NCI-H226 (cell line): ENCODE measurements at regions not wholly inside any gene's neighbourhood (a gene's known extent, or its start where the extent isn't known, plus 50 kb on each side); places are given as distances from the start of the nearest gene placed in this dataset.

ENCODE experiments used
- DNase-seq: peaks from one replicate; pipeline ENCODE4 v3.0.0-alpha.2; 2015

DNA sequence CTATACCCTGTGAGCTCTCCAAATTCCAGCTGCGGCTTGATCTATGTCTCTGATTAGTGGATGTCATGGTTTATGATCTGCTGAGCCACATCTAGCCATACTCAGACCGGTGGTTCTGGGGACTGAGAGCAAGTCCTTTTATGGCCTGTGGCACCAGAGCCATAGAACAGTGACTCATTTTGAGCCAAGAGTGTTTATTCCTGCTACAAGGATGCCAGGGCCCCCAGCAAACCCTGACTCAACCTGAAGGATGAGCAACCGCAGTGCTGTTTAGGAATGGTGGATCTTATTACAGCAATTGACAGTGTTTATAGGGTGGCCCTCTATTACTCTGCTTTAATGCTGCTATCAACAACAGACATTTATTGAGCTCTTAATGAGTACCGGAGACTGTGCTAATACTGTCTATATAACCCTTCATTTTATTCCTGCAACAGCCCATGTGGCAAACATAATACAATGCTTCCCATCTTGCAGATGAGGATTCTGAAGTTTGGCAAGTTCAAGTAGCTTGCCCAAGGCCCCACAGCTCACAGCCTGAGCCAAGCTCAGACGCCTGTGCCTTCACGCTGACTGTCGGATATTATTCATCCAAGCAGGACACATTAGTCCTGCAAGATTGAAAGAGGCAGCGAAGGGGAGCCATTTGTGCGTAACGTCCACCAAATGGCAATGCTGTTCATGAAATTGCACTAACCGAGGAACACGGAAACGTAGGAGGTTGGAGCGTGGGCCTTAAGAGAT is 273.6 kb upstream of the PWP1 start:
- no peak for DNase-seq

DNA sequence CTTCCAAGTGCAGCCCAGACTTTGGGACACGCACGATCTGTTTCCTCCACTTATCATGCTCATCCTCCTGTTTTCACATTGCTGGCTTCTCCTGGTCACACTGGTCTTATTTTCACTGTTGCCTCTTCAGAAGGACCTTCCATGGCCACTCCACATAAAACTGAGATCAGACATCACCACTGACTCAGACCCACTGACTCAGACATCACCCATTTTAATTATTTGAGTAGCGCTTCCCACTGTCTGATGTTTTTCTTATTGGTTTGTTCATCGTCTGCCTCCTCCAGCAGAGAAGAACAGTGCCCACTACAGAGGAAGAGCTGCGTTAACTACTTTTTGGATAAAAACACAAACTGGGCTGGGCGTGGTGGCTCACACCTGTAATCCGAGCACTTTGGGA is 270.5 kb upstream of the PWP1 start:
- no peak for DNase-seq

DNA sequence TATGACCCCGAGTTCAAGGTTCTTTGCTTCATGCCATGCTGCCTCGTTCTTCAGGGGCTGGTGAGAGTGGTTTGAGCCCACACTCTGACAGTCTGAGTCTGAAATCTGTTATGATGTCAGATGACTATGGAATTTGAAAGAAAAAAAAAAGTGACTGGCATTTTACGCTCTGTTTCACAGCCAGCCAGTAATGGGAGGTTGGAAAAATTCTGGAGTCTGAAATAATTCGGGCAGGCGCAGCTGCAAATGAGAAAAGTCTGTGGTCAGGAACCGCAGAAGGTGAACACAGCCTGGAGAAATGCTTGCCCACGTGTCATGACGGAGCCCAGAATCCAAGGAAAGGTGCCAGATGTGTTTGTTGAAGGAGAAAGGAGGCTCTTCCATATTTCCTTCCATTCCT is 269.8 kb upstream of the PWP1 start:
- DNase-seq, result no peak

DNA sequence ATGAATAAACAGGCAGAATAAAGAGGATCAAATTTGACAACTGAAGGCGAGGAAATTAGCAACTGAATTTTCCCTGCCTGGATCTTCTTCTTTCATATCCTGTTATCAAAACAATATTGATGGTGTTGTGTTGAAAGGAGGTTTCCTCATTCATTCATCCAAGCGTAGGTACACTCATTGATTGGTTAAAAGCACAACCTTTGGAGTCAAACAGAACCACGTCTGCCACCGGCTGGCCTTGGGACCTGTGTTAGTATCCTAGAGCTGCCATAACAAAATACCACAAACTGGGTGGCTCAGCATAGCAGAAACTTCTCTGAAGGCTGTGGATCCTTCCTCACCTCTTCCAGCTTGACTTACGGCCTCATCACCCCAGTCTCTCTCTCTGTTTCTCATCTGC is 268.6 kb upstream of the PWP1 start:
- DNase-seq, result no peak

DNA sequence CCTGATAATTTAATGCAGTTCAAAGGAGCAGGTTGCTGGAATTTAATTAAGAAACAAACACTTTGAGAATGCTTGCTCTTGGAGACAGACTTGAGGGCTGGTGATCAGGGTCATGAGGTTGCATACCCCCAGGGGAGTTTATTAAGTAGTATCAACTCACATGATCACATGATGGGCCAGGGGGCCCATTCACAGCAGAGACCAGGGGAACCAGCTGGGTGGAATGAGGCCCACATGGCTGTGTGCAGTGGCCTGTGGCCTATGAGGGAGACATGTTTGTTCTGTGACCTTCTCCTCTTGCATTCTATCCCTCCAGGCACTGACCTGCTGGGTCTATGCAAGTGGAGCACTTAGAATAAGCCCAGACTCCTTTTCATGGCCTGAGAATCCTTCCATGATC is 266.6 kb upstream of the PWP1 start:
- no peak for DNase-seq

DNA sequence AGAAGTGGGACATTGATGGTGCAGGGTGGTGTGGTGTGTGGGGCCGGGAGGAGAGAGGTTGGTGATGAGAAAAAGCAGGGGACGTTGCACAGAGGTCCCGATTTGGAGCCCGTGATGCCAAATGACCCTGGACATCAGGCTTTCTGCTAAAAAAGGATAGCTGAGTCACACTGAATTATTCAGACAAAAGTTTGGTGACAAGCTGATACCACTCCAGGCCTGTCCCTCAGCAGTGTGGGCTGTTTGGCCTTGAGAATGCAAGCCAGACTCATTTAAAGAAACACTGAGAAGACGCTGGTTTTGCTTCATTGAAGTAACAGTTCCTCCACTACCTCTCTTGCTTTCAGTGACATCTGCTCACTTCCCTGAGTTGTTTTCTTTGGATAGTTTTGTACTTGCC is 262.1 kb upstream of the PWP1 start:
- DNase-seq, result no peak

DNA sequence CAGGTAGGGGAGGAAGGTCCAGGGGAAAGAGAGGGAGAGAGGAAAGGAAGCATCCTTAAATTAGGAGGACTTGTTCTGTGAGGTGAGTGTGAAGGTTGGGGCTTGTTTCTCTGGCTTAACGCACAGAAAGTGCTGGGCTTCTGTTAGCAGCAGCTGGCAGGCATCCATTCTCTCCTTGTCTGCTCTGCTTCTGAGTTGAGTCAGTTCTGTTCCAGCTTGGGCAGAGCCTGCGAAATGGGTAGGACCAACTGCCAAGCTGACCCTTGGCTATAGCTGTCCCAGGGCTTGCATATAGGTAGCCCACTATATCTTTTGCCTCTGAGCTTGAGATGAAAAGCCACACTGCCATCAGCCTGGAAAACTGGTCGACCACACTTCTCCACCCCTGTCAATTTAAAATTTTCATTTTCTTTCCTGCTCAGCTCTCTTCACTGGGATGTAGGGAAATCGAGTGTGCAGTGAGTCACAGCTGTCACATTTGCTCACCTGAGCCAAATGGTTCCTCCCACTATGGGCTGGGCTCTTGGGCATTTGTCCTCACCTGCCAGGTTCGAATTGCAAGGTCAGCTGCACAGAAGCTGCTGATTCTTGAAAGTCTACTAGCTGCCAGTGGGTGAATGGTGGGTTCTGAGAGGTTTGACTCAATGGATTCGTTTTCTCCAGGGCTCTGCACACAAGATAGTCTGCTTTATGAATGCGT is 256.4 kb upstream of the PWP1 start:
- DNase-seq, result no peak

DNA sequence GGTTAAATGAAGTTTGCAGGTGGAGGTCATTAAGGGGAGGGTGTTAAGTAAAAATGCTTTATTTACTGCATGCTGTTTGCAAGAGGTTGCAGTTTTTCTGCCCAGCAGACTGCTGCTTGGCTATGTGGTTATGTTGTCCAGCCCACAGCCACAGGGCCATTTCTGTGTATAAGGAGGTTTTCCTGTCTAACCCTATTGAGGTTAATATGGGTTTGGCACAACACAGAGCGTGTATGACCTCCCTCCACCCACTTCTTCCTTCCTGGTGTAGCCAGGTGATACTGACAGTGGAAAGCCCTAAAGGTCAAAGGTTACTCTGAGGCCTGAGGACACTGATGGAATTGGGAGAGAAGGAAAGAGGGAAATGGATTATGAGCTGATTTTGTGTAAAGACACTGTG is 253.7 kb upstream of the PWP1 start:
- no peak for DNase-seq

DNA sequence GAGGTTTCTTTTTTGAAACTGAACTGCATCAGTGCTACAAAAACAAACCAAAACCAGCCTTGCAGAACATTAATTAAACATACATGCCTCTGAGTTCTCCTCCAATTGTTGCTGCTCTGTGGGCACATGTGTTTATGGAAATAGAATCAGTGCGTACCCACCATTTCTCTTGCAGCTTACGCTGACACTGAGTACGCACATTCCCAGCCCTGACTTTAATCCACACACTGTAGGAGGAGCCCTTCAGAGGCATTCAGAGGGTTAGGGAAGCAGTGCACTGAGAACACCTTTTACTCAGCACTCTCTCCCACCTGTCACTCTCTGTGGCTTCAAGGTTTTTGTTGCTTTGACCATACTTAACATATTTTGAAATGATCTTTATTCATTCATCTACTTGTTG is 250.5 kb upstream of the PWP1 start:
- no peak for DNase-seq

DNA sequence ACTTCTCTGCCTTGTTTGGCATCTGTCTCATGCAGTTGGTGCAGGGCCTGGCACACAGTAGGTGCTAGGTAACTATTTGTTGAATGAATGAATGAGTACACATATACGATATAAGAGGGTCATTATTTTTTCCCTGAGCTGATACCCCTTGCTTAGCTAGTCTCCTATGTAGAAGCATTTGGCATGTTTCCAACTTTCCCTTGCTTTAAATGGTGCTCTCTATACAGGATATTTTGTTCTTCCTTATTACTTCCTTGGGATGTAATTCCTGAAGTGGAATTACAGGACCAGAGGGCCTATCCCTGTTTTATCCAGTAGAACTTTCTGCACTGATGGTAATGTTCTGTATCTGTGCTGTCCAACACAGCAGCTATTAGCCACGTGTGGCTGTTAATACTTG is 250.1 kb upstream of the PWP1 start:
- DNase-seq, result no peak

DNA sequence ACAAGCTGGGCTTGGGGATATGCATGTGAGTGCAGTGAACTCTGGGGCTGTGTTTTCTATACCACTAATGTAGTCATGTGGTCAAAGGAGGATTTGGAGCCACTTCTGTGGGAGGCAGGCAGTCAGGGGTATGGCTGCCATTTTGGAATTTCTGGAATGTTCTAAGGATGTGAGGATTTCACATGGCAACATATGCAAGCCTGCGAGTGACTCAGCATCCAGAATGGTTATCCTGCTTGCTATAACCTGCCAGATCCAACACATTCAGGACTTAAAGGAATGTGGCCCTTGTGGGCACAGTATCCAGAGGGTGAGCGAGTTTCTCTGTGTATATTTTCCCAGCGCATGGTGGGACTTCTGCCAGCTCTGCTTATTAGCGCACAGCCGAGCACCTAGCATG is 249.2 kb upstream of the PWP1 start:
- peak; percentile 93 for DNase-seq

DNA sequence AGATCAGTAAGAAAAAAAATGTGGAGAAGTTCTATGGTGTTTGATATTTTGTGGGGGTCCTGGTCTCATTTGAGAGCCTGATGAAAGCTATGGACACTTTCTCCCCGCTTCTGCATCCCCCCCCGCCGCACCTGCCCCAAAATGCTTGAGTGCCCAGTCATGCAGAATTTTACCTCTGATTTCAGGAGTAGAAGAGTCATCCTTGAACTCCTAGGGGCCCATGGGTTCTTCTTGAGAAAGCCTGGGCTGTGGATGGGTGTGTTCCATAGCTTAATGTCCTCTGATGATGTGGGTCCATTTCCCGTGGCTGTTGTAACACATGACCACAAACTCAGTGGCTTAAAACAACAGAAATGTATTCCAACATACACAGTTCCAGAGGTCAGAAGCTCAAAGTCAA is 248.8 kb upstream of the PWP1 start:
- DNase-seq, result no peak

DNA sequence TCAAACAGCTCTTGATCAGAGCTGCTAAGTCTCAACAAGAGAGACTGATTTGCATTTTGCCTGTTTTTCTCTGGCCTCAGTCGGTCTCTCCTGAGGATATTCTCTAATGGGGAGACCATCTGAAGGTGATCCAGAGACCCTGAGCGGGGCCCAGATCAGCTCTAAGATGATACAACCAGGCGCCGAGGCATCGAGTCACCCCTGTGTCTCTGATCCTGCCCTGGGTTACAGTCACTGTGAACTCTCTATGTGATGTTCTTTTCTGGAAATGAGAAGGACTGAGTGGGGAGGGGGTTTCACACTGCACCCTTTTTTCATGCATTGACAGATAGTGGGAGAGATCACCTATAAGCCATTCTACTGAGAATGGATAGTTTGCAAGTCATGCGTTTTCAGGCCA is 247.6 kb upstream of the PWP1 start:
- DNase-seq, result no peak

DNA sequence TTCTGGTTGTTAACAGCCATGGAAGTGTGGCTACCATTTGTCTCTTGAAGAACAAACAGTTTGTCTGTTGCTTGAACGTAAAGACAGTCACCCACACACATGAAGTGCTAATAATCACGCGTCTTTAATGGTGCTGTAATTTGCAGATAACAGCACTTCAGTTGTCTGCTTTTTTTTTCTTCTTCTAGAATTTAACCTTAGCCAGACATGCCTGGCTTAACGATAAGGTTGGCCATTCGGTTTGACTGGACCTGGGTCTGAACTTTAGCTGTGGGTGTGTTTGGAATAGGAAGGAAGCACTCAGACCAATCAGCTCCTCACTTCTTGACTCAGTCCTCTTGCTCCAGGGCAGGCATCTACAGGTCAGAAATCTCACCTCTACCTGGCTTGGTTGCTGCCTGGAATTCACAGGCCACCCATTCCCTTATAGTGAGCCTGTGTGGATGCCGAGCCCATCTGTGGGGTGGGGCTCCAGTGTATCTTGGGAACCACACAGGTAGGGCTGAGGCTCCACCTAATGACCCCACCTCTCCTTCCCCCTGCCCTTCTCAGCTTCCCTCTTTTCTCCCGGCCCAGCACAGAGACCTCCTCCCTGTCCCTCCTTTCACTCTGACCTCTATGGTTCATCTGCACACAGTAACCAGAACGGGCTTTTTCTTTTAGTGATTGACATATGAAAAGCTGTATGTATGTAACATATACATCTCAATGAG is 246.4 kb upstream of the PWP1 start:
- DNase-seq, result no peak

DNA sequence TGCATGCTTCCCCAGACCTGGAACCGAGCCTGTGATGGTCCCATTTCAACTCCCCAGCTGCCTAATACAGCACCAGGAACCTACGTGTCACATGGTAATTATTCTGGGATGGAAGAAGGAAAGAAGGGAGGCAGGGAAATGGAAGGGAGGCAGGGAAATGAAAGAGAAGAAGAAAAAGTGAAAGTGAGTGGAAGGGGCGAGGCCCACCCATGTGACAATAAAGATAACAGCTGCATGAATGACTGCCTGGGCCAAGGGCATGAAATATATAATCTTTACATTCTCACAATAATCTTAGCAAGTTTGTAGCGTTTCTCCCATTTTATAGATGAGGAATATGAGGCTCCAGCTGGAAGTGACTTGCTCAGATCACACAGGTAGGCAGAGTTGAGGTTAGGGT is 245.0 kb upstream of the PWP1 start:
- no peak for DNase-seq

DNA sequence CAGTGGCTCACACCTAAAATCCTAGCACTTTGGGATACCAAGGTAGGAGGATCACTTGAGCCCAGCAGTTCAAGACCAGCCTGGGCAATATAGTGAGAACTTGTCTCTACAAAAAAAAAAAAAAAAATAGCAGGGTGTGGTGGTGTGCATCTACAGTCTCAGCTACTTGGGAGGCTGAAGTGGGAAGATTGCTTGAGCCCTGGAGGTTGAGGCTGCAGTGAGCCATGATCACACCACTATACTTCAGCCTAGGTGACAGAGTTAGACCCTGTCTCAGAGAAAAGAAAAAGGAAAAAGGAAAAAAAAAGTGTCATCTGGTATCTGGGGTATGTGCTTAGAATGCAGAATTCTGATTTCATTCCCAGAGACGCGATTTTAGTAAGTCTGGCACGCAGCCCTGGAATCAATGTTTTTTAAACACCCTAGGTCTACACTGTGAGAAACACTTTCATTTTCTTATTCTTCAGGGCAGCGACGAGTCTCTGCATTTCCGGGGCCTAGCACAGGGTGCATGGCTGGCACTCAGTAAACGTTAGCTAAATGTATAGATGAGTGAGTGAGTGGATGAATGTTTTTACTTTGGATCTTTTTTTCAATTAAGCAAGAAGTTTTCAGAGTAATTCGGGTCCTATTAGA is 243.8 kb upstream of the PWP1 start:
- no peak for DNase-seq

DNA sequence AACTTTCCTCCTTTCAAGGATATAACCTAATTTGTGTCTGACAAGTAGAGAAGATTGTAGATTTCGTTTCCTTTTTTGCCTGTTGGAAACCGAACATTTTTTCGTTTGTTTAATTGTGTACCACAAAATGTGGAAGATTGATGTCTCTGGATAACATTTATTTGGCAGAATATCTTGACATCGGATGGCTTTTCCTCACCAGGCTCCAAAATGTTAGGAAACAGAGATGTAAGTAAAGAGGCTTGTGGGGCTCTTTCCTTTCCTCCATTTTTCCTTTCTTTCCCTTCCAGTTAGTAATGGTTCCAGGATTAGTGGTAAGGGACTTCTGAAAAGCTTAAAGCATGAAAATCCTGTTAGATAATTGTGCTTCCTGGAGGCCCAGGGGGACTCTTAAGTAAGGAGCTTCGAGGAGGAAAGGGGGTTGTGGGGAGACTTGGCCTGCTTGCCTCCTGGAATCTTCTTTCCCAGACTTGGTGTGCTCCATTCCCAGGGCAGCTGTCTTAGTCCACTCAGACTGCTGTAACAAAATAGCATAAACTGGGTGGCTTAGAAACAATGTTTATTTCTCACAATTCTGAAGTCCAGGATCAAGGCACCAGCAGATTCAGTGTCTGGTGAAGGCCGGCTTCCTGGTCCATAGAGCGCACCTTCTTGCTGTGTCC is 243.1 kb upstream of the PWP1 start:
- no peak for DNase-seq

DNA sequence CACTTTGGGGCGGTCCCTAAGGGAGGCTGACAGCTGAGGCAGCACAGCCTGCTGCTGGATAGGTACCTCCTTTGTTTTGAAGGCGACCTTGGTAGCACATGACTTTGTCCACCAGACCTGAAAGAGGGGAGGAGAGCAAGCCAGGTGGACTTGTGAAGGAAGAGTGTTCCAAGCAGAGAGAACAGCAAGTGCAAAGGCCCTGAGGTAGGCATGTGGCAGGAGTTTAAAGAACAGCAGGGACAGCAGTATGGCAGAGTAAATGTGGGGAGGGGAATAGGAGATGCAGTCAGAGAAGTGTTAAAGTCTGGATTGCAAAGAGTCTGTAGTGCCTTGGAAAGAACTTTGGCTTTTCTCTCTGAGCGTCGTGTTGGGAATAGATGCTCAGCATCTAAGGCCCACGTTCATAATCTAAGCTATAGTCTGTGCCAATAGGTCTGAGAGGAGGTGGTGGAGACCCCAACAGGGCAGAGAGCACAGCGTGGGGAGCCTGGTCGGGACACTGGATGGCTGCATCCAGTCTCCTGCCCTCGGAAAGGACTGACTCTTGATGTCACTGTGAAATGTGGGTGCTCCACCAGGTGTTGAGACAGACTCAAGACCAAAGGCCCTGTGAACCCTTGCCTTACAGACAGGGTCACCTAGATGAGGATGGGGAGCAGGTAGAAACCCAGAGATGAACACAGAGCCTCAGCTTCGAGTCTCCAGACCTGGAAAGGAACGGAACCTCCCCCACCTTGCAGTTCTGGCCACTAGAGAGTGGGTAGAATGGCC is 242.1 kb upstream of the PWP1 start:
- DNase-seq, result no peak

DNA sequence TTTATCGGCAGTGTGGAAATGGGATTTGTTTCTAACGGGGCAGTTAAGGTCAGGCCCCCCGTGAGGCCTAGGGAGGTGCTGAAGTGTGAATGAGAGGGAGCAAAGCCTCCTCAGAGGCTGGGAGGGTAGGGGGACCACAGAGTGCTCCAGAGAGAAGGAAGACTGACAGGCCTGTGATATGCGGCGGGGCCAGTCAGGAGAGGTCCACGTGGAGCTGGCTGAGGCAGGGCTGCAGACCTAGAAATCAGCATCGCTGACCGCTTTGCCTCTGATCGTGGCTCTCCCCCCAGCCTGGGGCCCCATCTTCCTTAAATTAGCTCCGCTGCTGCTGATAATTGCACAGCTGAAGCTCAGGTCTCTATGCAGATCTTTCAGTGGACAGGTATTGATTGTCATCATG is 240.8 kb upstream of the PWP1 start:
- DNase-seq, result no peak

DNA sequence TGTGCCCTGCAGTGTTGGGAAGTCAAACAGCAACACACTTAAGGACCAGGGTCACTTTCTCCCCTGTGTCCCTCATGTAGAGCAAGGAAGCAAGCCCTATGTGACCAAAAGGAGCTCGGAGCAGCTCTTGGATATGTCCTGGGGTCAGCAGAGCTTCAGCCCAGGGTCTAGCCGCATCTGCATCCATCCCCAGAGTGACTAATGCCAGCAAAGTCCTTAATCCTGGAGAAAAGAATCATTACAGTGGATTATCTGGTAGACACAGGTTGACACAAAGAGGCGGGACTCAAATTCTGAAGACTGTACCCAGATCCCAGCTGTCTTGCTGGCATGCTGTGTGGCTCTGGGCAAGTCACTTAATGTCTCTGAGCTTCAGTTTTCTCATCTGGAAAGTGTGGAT is 239.1 kb upstream of the PWP1 start:
- DNase-seq, result no peak

DNA sequence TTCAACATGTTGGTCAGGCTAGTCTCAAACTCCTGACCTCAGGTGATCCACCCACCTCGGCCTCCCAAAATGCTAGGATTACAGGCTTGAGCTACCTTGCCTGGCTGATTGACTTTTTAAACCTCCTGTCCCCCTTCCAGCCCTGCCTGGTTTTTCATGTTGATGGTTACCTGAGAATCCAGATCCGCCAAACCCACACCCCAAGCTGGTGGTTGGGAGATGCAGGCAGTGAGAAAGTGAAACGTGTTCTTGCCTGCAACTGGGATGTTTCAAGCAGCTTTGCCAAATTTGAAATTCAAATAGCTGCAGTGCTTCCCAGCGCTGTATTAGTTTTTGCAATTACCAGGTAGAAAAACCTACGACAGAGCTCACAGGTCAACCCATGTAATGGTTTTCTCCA is 238.3 kb upstream of the PWP1 start:
- DNase-seq, result no peak

DNA sequence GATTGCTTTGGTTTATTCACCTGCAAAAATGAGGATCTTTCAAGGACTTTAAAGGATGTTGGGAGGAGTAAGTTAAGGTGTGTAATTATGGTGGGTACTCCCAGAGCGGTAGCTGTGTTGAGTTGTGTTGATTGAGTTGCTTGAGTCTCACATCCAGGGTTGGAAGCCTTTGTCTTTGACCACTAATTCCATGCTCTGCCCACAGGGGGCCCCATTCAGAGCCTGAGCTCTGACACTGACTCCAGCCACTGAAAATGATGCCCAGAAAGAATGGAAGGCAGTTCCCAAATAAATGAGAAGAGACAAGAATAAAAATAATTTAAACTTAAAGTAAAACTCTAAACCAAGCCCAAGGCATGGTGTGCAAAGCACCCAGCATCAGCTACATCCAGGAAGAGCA is 237.4 kb upstream of the PWP1 start:
- DNase-seq, result no peak

DNA sequence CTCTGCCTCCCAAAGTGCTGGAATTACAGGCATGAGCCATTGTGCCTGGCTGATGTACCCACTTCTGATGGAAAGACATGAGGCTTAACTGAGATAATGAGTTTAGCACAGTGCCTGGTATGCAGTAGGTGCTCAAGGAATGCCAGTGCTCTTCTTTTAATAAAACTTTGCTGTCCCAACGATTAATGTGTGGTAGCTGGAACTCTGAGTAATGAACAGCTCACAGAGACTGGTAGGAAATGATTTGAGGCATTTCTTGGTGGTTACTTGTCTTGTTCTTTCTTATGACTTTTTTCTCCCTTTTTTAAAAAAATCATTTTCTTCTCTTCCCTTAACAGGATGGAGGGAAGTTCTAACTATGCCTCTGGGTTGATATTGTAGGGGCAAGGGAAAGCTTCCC is 235.7 kb upstream of the PWP1 start:
- no peak for DNase-seq
